Frontal cortex (tissue), 3 donors: ENCODE measurements at regions not wholly inside any gene's neighbourhood (a gene's known extent, or its start where the extent isn't known, plus 50 kb on each side); places are given as distances from the start of the nearest gene placed in this dataset.
"Not testable (repeated sequence)": the region's sequence is repeated elsewhere in the genome, so short reads cannot be mapped to it uniquely, and the experiment has no call there.

ENCODE experiments used
- DNase-seq, 2 donors: peaks; one replicate each; pipeline ENCODE4 v3.0.0; 2012; ENCODE audit warnings: low spot score in 2 of 2
- FAIRE-seq: peaks from 2 replicates; lab custom pipeline; 2012; peaks lifted over from hg19 to GRCh38; lab: Jason Lieb, UNC
- donor health status: control.
- donor health status: control.
- donor health status: control.

- FAIRE-seq, result no peak
- DNase-seq, result no peak
Measured at GRCh38 chr2:160753331-160753654, 259.7 kb upstream of the RBMS1 start.

- FAIRE-seq, result no peak
- DNase-seq, result no peak
Measured at GRCh38 chr2:160753960-160754359, 260.4 kb upstream of the RBMS1 start.

GRCh38 chr2:160756481-160756880, 262.9 kb upstream of the RBMS1 start:
- FAIRE-seq (no peak), DNase-seq (no peak)

- DNase-seq, FAIRE-seq: not testable (repeated sequence)
Measured at GRCh38 chr2:160762493-160763128, 269.0 kb upstream of the RBMS1 start.

GRCh38 chr2:160783474-160783873, 289.9 kb upstream of the RBMS1 start:
- FAIRE-seq (no peak), DNase-seq (no peak)

GRCh38 chr2:160784034-160784433, 290.4 kb upstream of the RBMS1 start:
- no peak for FAIRE-seq
- DNase-seq, result no peak

GRCh38 chr2:160790738-160791137, 297.1 kb upstream of the RBMS1 start:
- no peak for DNase-seq
- no peak for FAIRE-seq

- FAIRE-seq, result no peak
- no peak for DNase-seq
Measured at GRCh38 chr2:160791884-160792283, 298.3 kb upstream of the RBMS1 start.

GRCh38 chr2:160792837-160793236, 299.2 kb upstream of the RBMS1 start:
- no peak for DNase-seq
- FAIRE-seq, result no peak

GRCh38 chr2:160794926-160795325, 301.3 kb upstream of the RBMS1 start:
- no peak for DNase-seq
- no peak for FAIRE-seq

GRCh38 chr2:160803881-160804280, 310.3 kb upstream of the RBMS1 start:
- DNase-seq, result no peak

GRCh38 chr2:160810406-160810805, 316.8 kb upstream of the RBMS1 start:
- no peak for FAIRE-seq
- no peak for DNase-seq

More at GRCh38 chr2:160803881-160804280, 310.3 kb upstream of the RBMS1 start:
- FAIRE-seq, result no peak

GRCh38 chr2:160812830-160813505, 319.4 kb upstream of the RBMS1 start:
- FAIRE-seq (no peak), DNase-seq (no peak)

GRCh38 chr2:160813506-160813858, 319.9 kb upstream of the RBMS1 start:
- FAIRE-seq (no peak), DNase-seq (no peak)

GRCh38 chr2:160816916-160817499, 323.4 kb upstream of the RBMS1 start:
- DNase-seq (no peak), FAIRE-seq (no peak)

GRCh38 chr2:160820691-160821090, 327.1 kb upstream of the RBMS1 start:
- FAIRE-seq, result no peak
- no peak for DNase-seq

GRCh38 chr2:160822006-160822405, 328.4 kb upstream of the RBMS1 start:
- DNase-seq, result no peak
- FAIRE-seq, result no peak

GRCh38 chr2:160825433-160825832, 331.8 kb upstream of the RBMS1 start:
- DNase-seq (no peak), FAIRE-seq (no peak)

GRCh38 chr2:160826496-160826895, 332.9 kb upstream of the RBMS1 start:
- DNase-seq, result no peak
- FAIRE-seq, result no peak

- FAIRE-seq (no peak), DNase-seq (no peak)
Measured at GRCh38 chr2:160828076-160828475, 332.2 kb upstream of the TANK start.

GRCh38 chr2:160832381-160832780, 327.8 kb upstream of the TANK start:
- not testable (repeated sequence) for DNase-seq, FAIRE-seq

- FAIRE-seq (no peak), DNase-seq (no peak)
Measured at GRCh38 chr2:160835166-160835565, 325.1 kb upstream of the TANK start.
